Liver (tissue), 8 donors: ENCODE measurements at regions not wholly inside any gene's neighbourhood (a gene's known extent, or its start where the extent isn't known, plus 50 kb on each side); places are given as distances from the start of the nearest gene placed in this dataset.

Experiments used
- DNase-seq: peaks from one replicate; pipeline ENCODE4 v3.0.0-alpha.2; 2017; ENCODE audit warnings: low spot score
- H3K27ac ChIP-seq, 2 donors: one replicate each; pipeline ENCODE4 v1.7.0; 2013; ENCODE audit warnings: inconsistent platforms in 2 of 2, low read length in 2 of 2, control low read depth in 1 of 2, low read depth in 1 of 2, mild to moderate bottlenecking in 1 of 2
- H3K27me3 ChIP-seq, 4 donors: one replicate each; pipeline versions ENCODE4 v1.6.1 to v1.7.0; 2013; ENCODE audit warnings: low read length in 3 of 4, inconsistent platforms in 1 of 4, mild to moderate bottlenecking in 1 of 4, moderate library complexity in 1 of 4; ENCODE audit not compliant: control insufficient read depth in 4 of 4, insufficient read depth in 4 of 4
- H3K36me3 ChIP-seq, 4 donors: one replicate each; pipeline versions ENCODE4 v1.6.1 to v1.7.0; 2013; ENCODE audit warnings: low read length in 3 of 4, mild to moderate bottlenecking in 3 of 4, low read depth in 1 of 4, moderate library complexity in 1 of 4; ENCODE audit not compliant: control insufficient read depth in 4 of 4, insufficient read depth in 3 of 4
- H3K4me1 ChIP-seq, 4 donors: one replicate each; pipeline versions ENCODE4 v1.6.1 to v1.7.0; 2013; ENCODE audit warnings: low read length in 3 of 4, mild to moderate bottlenecking in 3 of 4, moderate library complexity in 1 of 4; ENCODE audit not compliant: control insufficient read depth in 4 of 4, insufficient read depth in 4 of 4
- H3K4me3 ChIP-seq, 3 donors: one replicate each; pipeline versions ENCODE4 v1.6.1 to v1.7.0; 2013; ENCODE audit warnings: low read length in 3 of 3, control low read depth in 1 of 3, low read depth in 1 of 3, mild to moderate bottlenecking in 1 of 3
- H3K9ac ChIP-seq, 2 donors: one replicate each; pipeline ENCODE4 v1.7.0; 2013; ENCODE audit warnings: low read length in 2 of 2, mild to moderate bottlenecking in 2 of 2, moderate library complexity in 2 of 2, control low read depth in 1 of 2, low read depth in 1 of 2
- H3K9me3 ChIP-seq, 4 donors: one replicate each; pipeline versions ENCODE4 v1.6.1 to v1.7.0; 2013; ENCODE audit warnings: low read length in 3 of 4; ENCODE audit not compliant: control insufficient read depth in 4 of 4
- ATF3 ChIP-seq: IDR thresholded peaks from 2 replicates; pipeline ENCODE4 v1.6.1; 2016; ENCODE audit warnings: antibody characterized with exemption
- CTCF ChIP-seq: fragments of 150-350 bp; IDR thresholded peaks from 2 replicates; pipeline ENCODE4 v1.5.1; 2017; ENCODE audit warnings: improper control_type of control experiment, low read depth, low read length; ENCODE audit not compliant: missing input control
- EGR1 ChIP-seq, 2 donors: IDR thresholded peaks; 2 replicates each; pipeline ENCODE4 v1.6.1; 2016 to 2018; ENCODE audit warnings: antibody characterized with exemption in 2 of 2, low read depth in 2 of 2
- FOXA1 ChIP-seq: IDR thresholded peaks from 2 replicates; pipeline ENCODE4 v1.6.1; 2016; ENCODE audit warnings: antibody characterized with exemption
- FOXA2 ChIP-seq: IDR thresholded peaks from 2 replicates; pipeline ENCODE4 v1.6.1; 2016; ENCODE audit warnings: antibody characterized with exemption
- GABPA ChIP-seq, 2 donors: IDR thresholded peaks in 1 of 2; conservative IDR thresholded peaks in 1 of 2; 2 replicates each; pipeline ENCODE4 v1.6.1; 2016; ENCODE audit warnings: antibody characterized with exemption in 2 of 2, mild to moderate bottlenecking in 1 of 2, moderate library complexity in 1 of 2
- HNF4G ChIP-seq: IDR thresholded peaks from 2 replicates; pipeline ENCODE4 v1.6.1; 2016; ENCODE audit warnings: antibody characterized with exemption
- JUND ChIP-seq, 2 donors: IDR thresholded peaks; 2 replicates each; pipeline ENCODE4 v1.6.1; 2016; ENCODE audit warnings: antibody characterized with exemption in 2 of 2
- RAD21 ChIP-seq, 2 donors: IDR thresholded peaks; 2 replicates each; pipeline ENCODE4 v1.6.1; 2016; ENCODE audit warnings: antibody characterized with exemption in 2 of 2, mild to moderate bottlenecking in 2 of 2
- REST ChIP-seq: IDR thresholded peaks from 2 replicates; pipeline ENCODE4 v1.6.1; 2016; ENCODE audit warnings: antibody characterized with exemption, mild to moderate bottlenecking
- SP1 ChIP-seq: IDR thresholded peaks from 2 replicates; pipeline ENCODE4 v1.6.1; 2018; ENCODE audit warnings: antibody characterized with exemption, mild to moderate bottlenecking
- TAF1 ChIP-seq: conservative IDR thresholded peaks from 2 replicates; pipeline ENCODE4 v1.6.1; 2016; ENCODE audit warnings: antibody characterized with exemption, mild to moderate bottlenecking
- YY1 ChIP-seq: IDR thresholded peaks from 2 replicates; pipeline ENCODE4 v1.6.1; 2016; ENCODE audit warnings: antibody characterized with exemption, mild to moderate bottlenecking
- WGBS: extraction: QIAGEN DNeasy Blood & Tissue Kit; methylation state at CpG from one replicate; pipeline ENCODE4 v1.1.7; 2013; 5-methylcytosine and 5-hydroxymethylcytosine counted together
- TF ChIP-seq, protein P1 (sequence below): IDR thresholded peaks from 2 replicates; pipeline ENCODE4 v1.6.1; 2016; ENCODE audit warnings: antibody characterized with exemption
- TF ChIP-seq, protein P2 (sequence below): IDR thresholded peaks from 2 replicates; pipeline ENCODE4 v1.6.1; 2016; ENCODE audit warnings: antibody characterized with exemption
- donor health status: healthy.
- donor health status: healthy.
- donor health status: healthy.
- donor health status: healthy.
- donor health status: healthy.

DNA sequence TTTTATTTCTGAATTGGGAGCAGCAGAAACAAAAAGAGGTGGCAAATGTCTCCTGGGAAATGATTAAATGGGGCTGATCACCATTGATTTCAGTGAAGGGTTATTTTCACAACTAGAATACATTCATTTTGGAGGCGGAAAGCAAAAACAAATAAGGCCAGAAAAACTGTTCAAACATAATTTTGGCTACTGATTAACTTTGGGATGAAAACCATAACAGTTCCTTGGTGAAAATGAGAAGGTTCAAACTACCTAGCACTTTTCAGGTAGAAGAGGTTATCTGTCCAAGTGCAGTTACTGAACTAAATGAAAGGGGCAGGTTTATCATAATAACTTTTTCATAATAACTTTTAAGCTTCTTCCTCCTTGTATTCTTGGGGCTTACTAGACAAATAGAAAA lies 718.5 kb downstream of the CDH11 start:
- 29% methylated on average over 1 of the region's 1 CpG for WGBS
- no peak for TF ChIP-seq YY1
- no peak for TF ChIP-seq TAF1
- no peak for TF ChIP-seq RAD21 (IDR thresholded peaks at IDR 0.05)
- no peak for TF ChIP-seq CTCF
- TF ChIP-seq SP1, result no peak
- no peak for TF ChIP-seq ATF3
- no peak for TF ChIP-seq GABPA (IDR thresholded peaks at IDR 0.05 in 1 of 2, conservative IDR thresholded peaks at IDR 0.05 in 1 of 2)
- no peak for TF ChIP-seq HNF4G
- TF ChIP-seq, protein P1, sequence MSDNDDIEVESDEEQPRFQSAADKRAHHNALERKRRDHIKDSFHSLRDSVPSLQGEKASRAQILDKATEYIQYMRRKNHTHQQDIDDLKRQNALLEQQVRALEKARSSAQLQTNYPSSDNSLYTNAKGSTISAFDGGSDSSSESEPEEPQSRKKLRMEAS, result no peak
- no peak for TF ChIP-seq FOXA1
- no peak for TF ChIP-seq FOXA2
- TF ChIP-seq, protein P2, sequence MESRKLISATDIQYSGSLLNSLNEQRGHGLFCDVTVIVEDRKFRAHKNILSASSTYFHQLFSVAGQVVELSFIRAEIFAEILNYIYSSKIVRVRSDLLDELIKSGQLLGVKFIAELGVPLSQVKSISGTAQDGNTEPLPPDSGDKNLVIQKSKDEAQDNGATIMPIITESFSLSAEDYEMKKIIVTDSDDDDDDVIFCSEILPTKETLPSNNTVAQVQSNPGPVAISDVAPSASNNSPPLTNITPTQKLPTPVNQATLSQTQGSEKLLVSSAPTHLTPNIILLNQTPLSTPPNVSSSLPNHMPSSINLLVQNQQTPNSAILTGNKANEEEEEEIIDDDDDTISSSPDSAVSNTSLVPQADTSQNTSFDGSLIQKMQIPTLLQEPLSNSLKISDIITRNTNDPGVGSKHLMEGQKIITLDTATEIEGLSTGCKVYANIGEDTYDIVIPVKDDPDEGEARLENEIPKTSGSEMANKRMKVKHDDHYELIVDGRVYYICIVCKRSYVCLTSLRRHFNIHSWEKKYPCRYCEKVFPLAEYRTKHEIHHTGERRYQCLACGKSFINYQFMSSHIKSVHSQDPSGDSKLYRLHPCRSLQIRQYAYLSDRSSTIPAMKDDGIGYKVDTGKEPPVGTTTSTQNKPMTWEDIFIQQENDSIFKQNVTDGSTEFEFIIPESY, result no peak
- TF ChIP-seq EGR1 (IDR thresholded peaks at IDR 0.05; ENCODE audit: low read depth in 2 of 2), result no peak
- no peak for TF ChIP-seq JUND (IDR thresholded peaks at IDR 0.05)
- no peak for TF ChIP-seq REST
- DNase-seq, result no peak

GRCh38 chr16:64398793-64399192 lies 723.1 kb downstream of the CDH11 start:
- Histone ChIP-seq H3K9me3 (no peaks in the 10 kb centered on the region), H3K9ac (no peak overlapping the region)
- no peak for TF ChIP-seq RAD21 (IDR thresholded peaks at IDR 0.05)

More for the DNA sequence above, 718.5 kb downstream of the CDH11 start:
- Histone ChIP-seq H3K36me3 (no peaks in the 10 kb centered on the region), H3K27me3 (no peaks in the 10 kb centered on the region), H3K9ac (no peak overlapping the region), H3K27ac (no peak overlapping the region), H3K9me3 (no peaks in the 10 kb centered on the region), H3K4me3 (no peak overlapping the region), H3K4me1 (no peaks in the 10 kb centered on the region)

More at GRCh38 chr16:64398793-64399192, 723.1 kb downstream of the CDH11 start:
- 73% methylated on average over 5 of the region's 5 CpGs for WGBS
- H3K36me3 ChIP-seq, result no peaks in the 10 kb centered on the region
- no peaks in the 10 kb centered on the region for H3K27me3 ChIP-seq
- H3K27ac ChIP-seq, result no peak overlapping the region
- H3K4me1 ChIP-seq, result no peaks in the 10 kb centered on the region
- H3K4me3 ChIP-seq, result no peak overlapping the region
- no peak for DNase-seq
